NT2/D1 (cell line): ENCODE measurements at regions not wholly inside any gene's neighbourhood (a gene's known extent, or its start where the extent isn't known, plus 50 kb on each side); places are given as distances from the start of the nearest gene placed in this dataset.

Experiments
- DNase-seq: peaks from one replicate; pipeline ENCODE4 v3.0.0-alpha.2; 2011; ENCODE audit warnings: low read depth, low spot score
- H3K27me3 ChIP-seq: 2 replicates; pipeline ENCODE4 v1.6.0; 2011; ENCODE audit warnings: mild to moderate bottlenecking; ENCODE audit not compliant: insufficient read length, insufficient read depth
- H3K36me3 ChIP-seq: 2 replicates; pipeline ENCODE4 v1.6.1; 2011; ENCODE audit warnings: mild to moderate bottlenecking, low read length, mixed read lengths; ENCODE audit not compliant: insufficient read depth, insufficient read length
- H3K4me1 ChIP-seq: 2 replicates; pipeline ENCODE4 v1.5.1; 2011; ENCODE audit not compliant: insufficient read depth, insufficient read length
- H3K4me3 ChIP-seq: 2 replicates; pipeline ENCODE4 v1.5.1; 2011; ENCODE audit warnings: low read depth; ENCODE audit not compliant: insufficient read length
- H3K9ac ChIP-seq: 2 replicates; pipeline ENCODE4 v1.6.0; 2011; ENCODE audit warnings: low read depth; ENCODE audit not compliant: insufficient read length
- H3K9me3 ChIP-seq: 2 replicates; pipeline ENCODE4 v1.5.1; 2011; ENCODE audit warnings: mild to moderate bottlenecking, low read length; ENCODE audit not compliant: insufficient read depth
- SUZ12 ChIP-seq: IDR thresholded peaks from 2 replicates; pipeline ENCODE4 v1.6.1; 2011; ENCODE audit not compliant: insufficient read length, insufficient read depth; ENCODE audit errors: extremely low read depth
- YY1 ChIP-seq: IDR thresholded peaks from 2 replicates; pipeline ENCODE4 v1.6.1; 2011; ENCODE audit not compliant: insufficient read length, insufficient read depth
- ZNF274 ChIP-seq: IDR thresholded peaks from 2 replicates; pipeline ENCODE4 v1.6.1; 2011; ENCODE audit warnings: mild to moderate bottlenecking, low read depth, low read length

GRCh38 chr12:75913502-75914351 lies 117.8 kb downstream of the PHLDA1 start:
- Histone ChIP-seq H3K36me3 (no peaks in the 10 kb centered on the region), H3K9me3 (no peaks in the 10 kb centered on the region), H3K4me3 (no peak overlapping the region), H3K4me1 (no peaks in the 10 kb centered on the region), H3K9ac (no peak overlapping the region), H3K27me3 (no peaks in the 10 kb centered on the region)
- no peak for DNase-seq
- TF ChIP-seq YY1 (no peak), SUZ12 (no peak), ZNF274 (no peak)

GRCh38 chr12:75909714-75910656 lies 121.6 kb downstream of the PHLDA1 start:
- no peaks in the 10 kb centered on the region for H3K36me3 ChIP-seq
- no peak overlapping the region for H3K9ac ChIP-seq
- no peak for DNase-seq
- no peaks in the 10 kb centered on the region for H3K27me3 ChIP-seq
- TF ChIP-seq ZNF274 (no peak), SUZ12 (no peak), YY1 (no peak)
- H3K4me1 ChIP-seq, result no peaks in the 10 kb centered on the region
- no peak overlapping the region for H3K4me3 ChIP-seq
- no peaks in the 10 kb centered on the region for H3K9me3 ChIP-seq

- no peaks in the 10 kb centered on the region for H3K36me3 ChIP-seq
- no peak overlapping the region for H3K9ac ChIP-seq
- no peak for DNase-seq
- H3K9me3 ChIP-seq, result no peaks in the 10 kb centered on the region
- no peak for TF ChIP-seq SUZ12
- H3K27me3 ChIP-seq, result no peaks in the 10 kb centered on the region
- no peaks in the 10 kb centered on the region for H3K4me1 ChIP-seq
- H3K4me3 ChIP-seq, result no peak overlapping the region
Measured at GRCh38 chr12:75908961-75909605, 122.5 kb downstream of the PHLDA1 start.

- Histone ChIP-seq H3K36me3 (no peaks in the 10 kb centered on the region), H3K4me3 (no peak overlapping the region), H3K4me1 (no peaks in the 10 kb centered on the region), H3K9me3 (no peaks in the 10 kb centered on the region), H3K9ac (no peak overlapping the region), H3K27me3 (no peaks in the 10 kb centered on the region)
- DNase-seq, result no peak
- no peak for TF ChIP-seq SUZ12
- TF ChIP-seq ZNF274, result no peak
- no peak for TF ChIP-seq YY1
Measured at GRCh38 chr12:75905922-75906321, 125.7 kb downstream of the PHLDA1 start.

GRCh38 chr12:75900781-75901254 lies 130.8 kb downstream of the PHLDA1 start:
- Histone ChIP-seq H3K36me3 (no peaks in the 10 kb centered on the region), H3K9ac (no peak overlapping the region), H3K27me3 (no peaks in the 10 kb centered on the region), H3K4me3 (no peak overlapping the region), H3K9me3 (no peaks in the 10 kb centered on the region), H3K4me1 (no peaks in the 10 kb centered on the region)
- TF ChIP-seq SUZ12, result no peak
- no peak for TF ChIP-seq YY1
- TF ChIP-seq ZNF274, result no peak
- DNase-seq, result no peak

GRCh38 chr12:75900226-75900625 lies 131.3 kb downstream of the PHLDA1 start:
- H3K9ac ChIP-seq, result no peak overlapping the region
- TF ChIP-seq YY1 (no peak), SUZ12 (no peak), ZNF274 (no peak)

More at GRCh38 chr12:75900226-75900625, 131.3 kb downstream of the PHLDA1 start:
- no peak for DNase-seq
- H3K36me3 ChIP-seq, result no peaks in the 10 kb centered on the region
- H3K27me3 ChIP-seq, result no peaks in the 10 kb centered on the region
- H3K9me3 ChIP-seq, result no peaks in the 10 kb centered on the region
- H3K4me1 ChIP-seq, result no peaks in the 10 kb centered on the region
- no peak overlapping the region for H3K4me3 ChIP-seq
